SK-N-MC (cell line): ENCODE measurements at regions not wholly inside any gene's neighbourhood (a gene's known extent, or its start where the extent isn't known, plus 50 kb on each side); places are given as distances from the start of the nearest gene placed in this dataset.

ENCODE experiments used
- EZH2 ChIP-seq: fragments of 200-600 bp; sonication (generic); IDR thresholded peaks from one replicate; pipeline ENCODE4 v1.6.1; 2017; ENCODE audit warnings: antibody characterized with exemption
- FOXP2 ChIP-seq: optimal IDR thresholded peaks from 2 replicates; pipeline ENCODE3; 2011; ENCODE audit warnings: mild to moderate bottlenecking, moderate library complexity; ENCODE audit not compliant: insufficient read depth; ENCODE audit errors: extremely low read length, control extremely low read depth
- POLR2AphosphoS5 ChIP-seq: IDR thresholded peaks from 2 replicates; pipeline ENCODE4 v1.6.1; 2012; ENCODE audit warnings: mild to moderate bottlenecking, low read depth, low read length, borderline replicate concordance

GRCh38 chr1:119222271-119222670 lies 81.8 kb upstream of the WARS2 start:
- TF ChIP-seq FOXP2 (no peak), EZH2 (no peak), POLR2AphosphoS5 (no peak)
